ENCODE measurements at regions not wholly inside any gene's neighbourhood (a gene's known extent, or its start where the extent isn't known, plus 50 kb on each side); places are given as distances from the start of the nearest gene placed in this dataset.
"Not testable (repeated sequence)": the region's sequence is repeated elsewhere in the genome, so short reads cannot be mapped to it uniquely, and the experiment has no call there.

- no peak for DNase-seq (ENCODE audit: low spot score)
Measured at GRCh38 chrX:77003530-77003929, 443.7 kb upstream of the FGF16 start.

- DNase-seq (ENCODE audit: low spot score), result no peak
Measured at GRCh38 chrX:77003956-77004355, 443.2 kb upstream of the FGF16 start.

- no peak for DNase-seq (ENCODE audit: low spot score)
Measured at GRCh38 chrX:77009691-77010090, 437.5 kb upstream of the FGF16 start.

- DNase-seq (ENCODE audit: low spot score), result no peak
Measured at GRCh38 chrX:77014377-77015372, 432.5 kb upstream of the FGF16 start.

- DNase-seq (ENCODE audit: low spot score), result no peak
Measured at GRCh38 chrX:77017093-77017492, 430.1 kb upstream of the FGF16 start.

DNA sequence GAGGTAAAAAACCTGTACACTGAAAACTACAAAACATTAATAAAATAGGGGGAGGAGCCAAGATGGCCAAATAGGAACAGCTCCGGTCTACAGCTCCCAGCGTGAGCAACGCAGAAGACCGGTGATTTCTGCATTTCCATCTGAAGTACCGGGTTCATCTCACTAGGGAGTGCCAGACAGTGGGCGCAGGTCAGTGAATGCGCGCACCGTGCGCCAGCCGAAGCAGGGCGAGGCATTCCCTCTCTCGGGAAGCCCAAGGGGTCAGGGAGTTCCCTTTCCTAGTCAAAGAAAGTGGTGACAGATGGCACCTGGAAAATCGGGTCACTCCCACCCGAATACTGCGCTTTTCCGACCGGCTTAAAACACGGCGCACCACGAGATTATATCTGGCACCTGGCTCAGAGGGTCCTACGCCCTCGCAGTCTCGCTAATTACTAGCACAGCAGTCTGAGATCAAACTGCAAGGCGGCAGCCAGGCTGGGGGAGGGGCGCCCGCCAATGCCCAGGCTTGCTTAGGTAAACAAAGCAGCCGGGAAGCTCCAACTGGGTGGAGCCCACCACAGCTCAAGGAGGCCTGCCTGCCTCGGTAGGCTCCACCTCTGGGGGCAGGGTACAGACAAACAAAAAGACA is 400.9 kb upstream of the FGF16 start:
- DNase-seq (ENCODE audit: low spot score), result not testable (repeated sequence)

- DNase-seq (ENCODE audit: low spot score), result no peak
Measured at GRCh38 chrX:77060572-77060971, 386.6 kb upstream of the FGF16 start.

DNA sequence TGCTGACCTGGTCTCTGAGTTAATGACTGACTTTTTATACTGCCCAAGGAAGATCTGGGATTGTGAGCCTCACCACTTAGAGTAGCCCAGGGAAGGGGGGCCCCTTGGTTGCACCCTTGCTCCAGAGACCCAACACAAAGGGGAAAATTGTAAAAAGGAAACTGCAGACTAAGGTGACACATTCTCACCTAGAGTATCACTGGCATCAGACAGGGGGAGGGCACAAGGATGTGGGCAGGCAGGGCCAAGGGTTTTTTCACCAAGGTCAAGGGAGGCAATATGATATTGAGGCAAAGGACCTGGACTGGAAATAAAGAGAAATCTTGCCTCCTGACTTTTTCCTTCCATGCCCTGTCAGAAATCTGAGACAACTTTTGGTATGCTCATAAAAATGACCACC is 386.2 kb upstream of the FGF16 start:
- DNase-seq (ENCODE audit: low spot score), result no peak

GRCh38 chrX:77061545-77061944 is 385.6 kb upstream of the FGF16 start:
- no peak for DNase-seq (ENCODE audit: low spot score)

DNA sequence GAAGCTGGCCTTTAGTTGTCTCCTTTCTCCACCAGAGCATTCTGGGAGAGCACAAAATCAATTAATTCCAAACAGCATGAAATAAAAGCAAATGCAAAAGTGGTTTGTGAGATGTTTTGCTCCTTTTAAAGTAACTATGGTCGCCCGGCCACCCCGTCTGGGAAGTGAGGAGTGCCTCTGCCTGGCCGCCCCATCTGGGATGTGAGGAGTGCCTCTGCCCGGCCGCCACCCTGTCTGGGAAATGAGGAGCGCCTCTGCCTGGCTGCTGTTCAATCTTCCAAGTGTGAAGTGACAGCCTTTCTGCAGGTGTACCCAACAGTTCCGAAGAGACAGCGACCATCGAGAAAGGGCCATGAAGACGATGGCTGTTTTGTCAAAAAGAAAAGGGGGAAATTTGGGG is 381.3 kb upstream of the FGF16 start:
- DNase-seq (ENCODE audit: low spot score), result no peak

- no peak for DNase-seq (ENCODE audit: low spot score)
Measured at GRCh38 chrX:77070202-77070918, 376.8 kb upstream of the FGF16 start.

DNA sequence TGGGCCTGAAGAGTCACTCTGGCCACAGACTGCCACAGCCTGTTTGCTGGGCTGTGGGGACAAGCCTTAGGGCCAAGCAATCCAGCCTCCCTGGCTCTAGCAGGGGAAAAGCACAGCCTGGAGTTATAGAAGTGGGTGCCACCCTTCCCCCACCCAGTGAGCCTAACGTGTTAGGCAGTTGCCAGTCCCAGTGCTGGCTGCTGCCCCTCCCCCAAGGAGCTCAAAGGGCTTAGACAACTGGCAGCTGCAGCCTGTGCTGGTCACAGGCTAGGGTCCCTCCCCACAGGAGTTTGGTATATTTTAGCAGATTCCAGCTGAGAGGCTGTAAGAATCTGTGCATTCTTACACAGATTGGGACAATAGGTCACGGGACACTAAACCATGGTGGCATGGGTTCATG is 370.3 kb upstream of the FGF16 start:
- no peak for DNase-seq (ENCODE audit: low spot score)

DNA sequence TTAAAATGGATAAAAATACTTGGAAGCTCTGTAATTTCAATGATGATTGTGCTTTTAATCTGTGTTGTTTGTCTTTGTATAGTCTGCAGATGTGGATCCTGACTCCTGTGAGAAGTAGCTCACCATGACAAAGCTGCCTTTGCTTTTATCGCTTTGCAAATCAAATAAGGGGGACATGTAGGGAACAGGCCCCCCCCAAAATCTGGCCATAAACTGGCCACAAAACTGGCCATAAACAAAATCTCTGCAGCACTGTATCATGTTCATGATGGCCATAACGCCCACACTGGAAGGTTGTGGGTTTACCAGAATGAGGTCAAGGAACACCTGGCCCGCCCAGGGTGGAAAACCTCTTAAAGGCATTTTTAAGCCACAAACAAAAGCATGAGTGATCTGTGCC is 366.0 kb upstream of the FGF16 start:
- DNase-seq (ENCODE audit: low spot score), result not testable (repeated sequence)

GRCh38 chrX:77085372-77085771 is 361.8 kb upstream of the FGF16 start:
- DNase-seq (ENCODE audit: low spot score), result no peak

DNA sequence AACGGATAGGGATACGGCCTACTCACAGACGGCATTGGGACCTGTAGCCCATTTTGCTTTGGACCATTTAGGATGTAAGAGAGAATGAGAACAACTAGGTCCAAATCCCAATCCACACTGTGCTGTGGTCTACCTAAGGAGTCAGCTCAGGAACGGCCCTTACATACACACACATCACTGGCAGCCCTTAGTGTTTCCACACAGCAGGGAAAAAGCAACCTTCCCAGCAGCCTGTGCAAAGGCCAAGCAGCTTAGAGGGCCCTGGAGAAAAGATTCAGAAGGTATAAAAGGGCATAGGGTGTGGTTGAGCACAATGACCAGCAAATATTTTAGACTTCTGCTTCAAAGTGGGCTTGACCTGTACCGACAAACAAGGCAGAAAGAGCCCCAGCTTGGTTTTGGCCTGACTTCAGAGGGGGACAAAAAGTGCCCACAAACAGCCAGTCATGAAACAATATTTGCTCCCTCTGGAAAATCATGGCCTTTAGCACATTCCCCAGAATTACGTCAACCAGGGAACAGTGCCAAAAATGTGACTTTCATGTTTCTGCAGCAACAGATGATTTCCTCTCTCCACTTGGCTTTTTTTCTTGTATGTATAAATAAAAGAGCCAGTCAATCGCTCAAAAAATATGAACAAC is 359.5 kb upstream of the FGF16 start:
- no peak for DNase-seq (ENCODE audit: low spot score)

DNA sequence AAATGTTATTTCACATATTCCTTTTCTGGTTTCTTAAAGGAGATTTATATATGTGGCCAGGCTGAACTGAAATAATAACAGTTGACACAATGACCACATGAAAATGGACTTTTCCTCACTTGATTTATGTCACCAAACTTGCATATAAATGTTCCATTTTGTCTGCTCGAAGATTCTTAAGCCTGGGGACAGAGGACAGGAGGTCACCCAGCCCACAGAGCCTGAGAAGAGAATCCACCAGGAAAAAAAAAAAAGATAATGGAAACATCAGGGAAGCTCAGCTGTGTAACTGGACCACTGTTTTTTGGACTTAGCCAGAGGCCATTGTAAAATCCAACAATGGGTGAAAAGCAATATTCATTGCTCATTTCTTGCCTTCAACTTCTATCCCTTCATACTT is 359.0 kb upstream of the FGF16 start:
- no peak for DNase-seq (ENCODE audit: low spot score)

DNA sequence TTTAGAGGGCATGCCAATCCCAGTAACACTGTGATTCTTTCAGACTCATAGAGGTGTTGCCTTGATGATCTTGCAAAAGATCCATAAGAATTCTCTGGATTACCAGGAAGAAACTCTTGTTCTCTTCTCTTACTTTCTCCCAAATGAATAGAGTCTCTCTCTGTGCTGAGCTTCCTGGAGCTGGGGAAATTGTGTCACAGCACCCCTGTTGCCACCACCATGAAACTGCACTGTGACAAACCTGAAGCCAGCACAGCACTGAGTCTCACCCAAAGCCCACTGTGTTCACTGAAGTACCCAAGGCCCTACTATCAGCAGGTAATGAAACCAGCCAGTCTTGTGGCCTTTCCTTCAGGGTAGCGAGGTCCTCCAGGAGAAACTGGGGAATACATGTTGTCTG is 332.7 kb upstream of the FGF16 start:
- DNase-seq (ENCODE audit: low spot score), result no peak

DNA sequence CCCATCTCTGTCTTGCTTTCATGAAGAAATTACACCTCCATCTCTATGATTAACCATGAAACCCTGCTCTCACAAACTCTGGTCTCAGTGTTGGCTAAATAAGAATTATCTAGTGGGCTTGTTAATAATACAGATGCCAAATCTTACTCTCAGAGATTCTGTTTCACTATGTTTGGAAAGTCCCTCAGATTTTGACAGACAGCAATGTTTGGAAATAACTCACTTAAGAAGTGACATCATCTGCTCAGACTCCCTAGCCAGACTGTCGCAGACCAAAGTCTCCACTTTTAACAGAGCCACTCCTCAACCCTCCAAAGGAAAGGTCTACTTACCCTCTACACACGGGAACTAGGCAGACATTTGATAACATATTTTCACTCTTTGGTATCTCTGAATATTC is 328.5 kb upstream of the FGF16 start:
- no peak for DNase-seq (ENCODE audit: low spot score)

DNA sequence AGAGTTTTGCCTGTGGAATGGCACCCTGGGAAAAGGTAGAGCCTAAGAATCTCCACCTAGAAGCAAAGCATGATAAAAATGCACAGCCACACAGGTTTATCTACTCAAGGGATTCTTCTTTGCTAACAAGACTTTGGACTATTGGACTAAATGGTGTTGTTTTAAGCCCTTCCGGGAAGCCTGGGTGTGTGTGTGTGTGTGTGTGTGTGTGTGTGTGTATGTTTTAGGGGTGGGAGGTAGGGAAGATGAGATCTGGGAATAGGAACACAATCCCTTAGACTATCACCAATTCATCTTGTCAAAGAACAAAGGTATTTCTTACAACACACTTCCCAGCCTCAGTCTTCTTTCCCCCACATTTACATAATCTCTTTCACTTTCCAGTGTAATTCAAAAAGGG is 327.5 kb upstream of the FGF16 start:
- no peak for DNase-seq (ENCODE audit: low spot score)

DNA sequence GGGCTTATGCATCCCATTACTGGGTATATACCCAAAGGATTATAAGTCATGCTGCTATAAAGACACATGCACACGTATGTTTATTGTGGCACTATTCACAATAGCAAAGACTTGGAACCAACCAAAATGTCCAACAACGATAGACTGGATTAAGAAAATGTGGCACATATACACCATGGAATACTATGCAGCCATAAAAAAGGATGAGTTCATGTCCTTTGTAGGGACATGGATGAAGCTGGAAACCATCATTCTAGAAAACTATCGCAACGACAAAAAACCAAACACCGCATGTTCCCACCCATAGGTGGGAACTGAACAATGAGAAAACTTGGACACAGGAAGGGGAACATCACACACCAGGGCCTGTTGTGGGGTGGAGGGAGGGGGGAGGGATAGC is 323.3 kb upstream of the FGF16 start:
- not testable (repeated sequence) for DNase-seq (ENCODE audit: low spot score)

DNA sequence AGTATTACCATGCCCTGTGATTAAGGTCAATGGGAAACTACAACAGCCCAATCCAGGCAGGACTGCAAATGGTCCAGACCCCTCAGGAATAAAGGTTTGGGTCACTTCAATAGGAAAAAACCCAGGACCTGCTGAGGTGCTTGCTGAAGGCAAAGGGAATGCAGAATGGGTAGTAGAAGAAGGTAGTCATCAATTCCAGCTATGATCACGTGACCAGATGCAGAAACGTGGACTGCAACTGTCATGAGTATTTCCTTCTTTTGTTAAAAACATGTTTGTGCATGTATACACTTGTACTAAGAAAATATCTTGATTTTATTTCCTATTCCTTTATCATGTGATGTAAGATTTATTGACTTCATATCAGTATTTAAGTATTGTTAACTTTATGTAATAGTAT is 319.6 kb upstream of the FGF16 start:
- DNase-seq (ENCODE audit: low spot score), result not testable (repeated sequence)

GRCh38 chrX:77143907-77144306 is 303.3 kb upstream of the FGF16 start:
- DNase-seq (ENCODE audit: low spot score), result no peak
